Stimulated activated CD8-positive, alpha-beta memory T cell treated with anti-CD3 and anti-CD28 coated beads, Interleukin-4, amount 100 ng/mL, for 1 hour (primary cell): ENCODE measurements at regions not wholly inside any gene's neighbourhood (a gene's known extent, or its start where the extent isn't known, plus 50 kb on each side); places are given as distances from the start of the nearest gene placed in this dataset.
A peak's percentile ranks its signal among the peaks of the same experiment; 100 is the strongest.
"Not testable (repeated sequence)": the region's sequence is repeated elsewhere in the genome, so short reads cannot be mapped to it uniquely, and the experiment has no call there.

Source experiments
- DNase-seq, 2 donors: peaks; one replicate each; pipeline ENCODE4 v3.0.0-alpha.2; 2020; ENCODE audit warnings: low read depth in 2 of 2, low spot score in 1 of 2

GRCh38 chr4:181127171-181127570 lies 1116.0 kb upstream of the TENM3 start:
- no peak for DNase-seq

DNA sequence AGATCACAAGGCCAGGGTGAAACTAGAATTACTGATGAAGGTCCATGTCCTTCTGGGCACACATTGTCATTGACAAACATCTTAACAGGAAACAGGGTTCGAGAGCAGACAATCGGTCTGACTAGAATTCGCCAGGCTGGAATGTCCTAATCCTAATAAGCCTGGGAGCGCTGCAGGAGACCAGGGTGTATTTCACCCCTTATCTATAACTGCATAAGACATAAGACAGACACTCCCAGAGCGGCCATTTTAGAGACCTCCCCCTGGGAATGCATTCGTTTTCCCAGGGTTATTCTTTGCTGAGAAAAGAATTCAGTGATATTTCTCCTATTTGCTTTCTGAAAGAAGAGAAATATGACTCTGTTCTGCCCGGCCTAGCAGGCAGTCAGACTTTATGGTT lies 1112.9 kb upstream of the TENM3 start:
- DNase-seq = not testable (repeated sequence)

DNA sequence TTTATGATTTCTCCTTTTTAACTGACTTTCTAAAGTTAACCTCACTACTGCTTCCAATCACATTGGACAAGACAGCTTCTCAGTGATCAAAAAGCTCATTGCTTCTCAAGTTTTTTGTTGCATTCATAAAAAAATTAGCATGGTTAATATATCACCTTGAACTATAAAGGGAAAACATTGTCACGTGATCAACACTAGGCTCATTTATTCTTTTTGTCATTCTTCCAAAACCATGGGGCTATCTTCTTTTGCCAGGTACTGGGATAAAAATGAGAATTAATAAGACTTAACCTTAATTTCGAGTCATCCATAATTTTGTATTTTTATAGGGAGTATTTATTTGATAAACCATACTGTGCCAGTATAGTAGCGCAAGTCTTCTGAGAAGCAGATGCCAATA lies 1105.9 kb upstream of the TENM3 start:
- DNase-seq = no peak

GRCh38 chr4:181138116-181138515 lies 1105.1 kb upstream of the TENM3 start:
- no peak for DNase-seq

DNA sequence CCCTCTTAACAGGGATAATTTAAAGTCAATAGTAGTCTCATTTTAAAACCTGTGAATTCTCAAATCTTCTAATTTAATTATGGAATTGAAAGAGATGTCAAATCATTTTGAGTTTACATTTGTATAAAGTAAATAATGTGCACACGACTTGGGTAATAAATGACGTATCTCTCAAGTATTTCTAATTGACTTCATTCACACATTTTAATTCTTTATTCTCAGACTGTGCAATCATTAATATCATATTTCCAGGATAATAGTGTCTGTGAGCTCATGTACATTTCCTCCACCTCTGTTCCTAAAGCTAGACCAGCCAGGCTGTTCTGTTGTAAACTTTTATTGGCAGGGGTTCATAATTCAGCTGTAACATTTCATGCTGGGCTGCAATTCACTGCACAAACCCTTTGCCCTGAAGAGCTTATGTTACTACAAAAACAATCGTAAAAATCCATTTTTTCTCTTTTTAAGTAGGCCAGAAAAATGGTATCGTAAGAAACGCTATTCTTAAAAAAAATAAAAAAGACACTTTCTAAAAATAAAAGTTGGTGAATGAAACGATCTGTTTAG lies 1103.1 kb upstream of the TENM3 start:
- no peak for DNase-seq

DNA sequence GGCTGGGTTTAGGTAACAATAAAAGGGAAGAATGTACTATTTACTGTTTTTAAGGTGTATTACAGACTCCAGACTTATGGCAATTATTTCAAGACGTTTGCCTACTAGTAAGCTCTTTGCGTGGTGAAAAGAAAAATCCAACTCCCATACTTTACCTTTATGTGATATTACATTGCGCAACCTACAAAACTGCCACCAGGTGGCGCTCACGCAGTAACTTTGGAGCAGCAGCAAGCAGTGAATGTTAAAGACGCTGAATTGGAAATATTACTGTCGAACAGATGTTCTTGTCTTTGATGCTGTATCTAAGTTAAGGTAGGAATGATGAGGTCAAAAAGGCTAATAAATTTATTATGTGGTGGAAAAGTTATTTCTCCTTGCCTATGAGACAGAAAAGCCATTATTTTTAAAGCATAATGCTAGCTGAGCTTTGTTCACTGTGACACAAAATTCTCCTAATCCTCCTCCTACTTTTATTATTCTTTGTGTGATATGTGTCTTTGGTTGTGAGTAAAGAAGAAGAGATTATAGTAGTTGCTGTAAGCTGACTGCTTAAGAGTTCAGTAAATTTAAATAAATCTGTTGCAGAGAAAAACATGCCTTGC lies 1099.8 kb upstream of the TENM3 start:
- peak; percentile 1 to 25 for DNase-seq

DNA sequence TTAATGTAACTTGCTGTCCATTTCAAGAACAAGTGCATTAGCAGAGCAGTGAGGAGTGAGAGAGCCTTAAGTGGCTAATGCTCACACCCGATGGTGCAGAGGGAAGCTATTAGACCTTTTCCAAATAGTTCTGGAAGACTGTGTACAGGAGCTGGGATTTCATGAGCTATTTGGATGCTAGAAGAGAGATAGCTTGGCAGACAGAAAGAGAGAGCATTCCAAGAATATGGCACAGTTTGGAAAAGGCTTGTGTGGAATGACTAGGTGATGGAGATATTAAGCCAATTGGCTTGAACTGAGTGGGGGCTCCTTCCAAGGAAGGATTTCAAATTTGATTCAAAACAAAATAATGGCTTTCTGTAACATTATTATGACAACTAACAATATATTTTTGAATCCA lies 1097.2 kb upstream of the TENM3 start:
- no peak for DNase-seq

GRCh38 chr4:181147416-181147951 lies 1095.7 kb upstream of the TENM3 start:
- no peak for DNase-seq

DNA sequence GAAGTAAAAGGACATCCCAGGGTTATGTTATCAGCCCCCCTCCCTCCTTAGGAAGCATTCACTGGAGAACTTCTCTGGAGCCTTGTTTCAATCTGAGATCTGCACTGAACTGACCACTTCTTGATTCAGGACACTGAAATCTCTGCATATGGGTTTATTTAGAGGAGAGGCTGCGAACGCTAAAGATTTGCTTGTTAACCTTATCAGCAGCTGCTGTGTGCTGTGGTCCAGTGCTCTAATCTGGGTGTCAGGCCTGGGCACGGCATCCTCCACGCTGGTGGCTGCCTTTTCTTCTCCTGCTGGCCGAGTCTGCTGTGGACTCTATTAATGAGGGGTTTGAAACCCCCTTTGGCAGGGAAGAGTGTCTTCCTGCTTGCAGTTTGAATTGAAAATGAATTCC lies 1094.7 kb upstream of the TENM3 start:
- DNase-seq = no peak

GRCh38 chr4:181150191-181150590 lies 1093.0 kb upstream of the TENM3 start:
- no peak for DNase-seq

DNA sequence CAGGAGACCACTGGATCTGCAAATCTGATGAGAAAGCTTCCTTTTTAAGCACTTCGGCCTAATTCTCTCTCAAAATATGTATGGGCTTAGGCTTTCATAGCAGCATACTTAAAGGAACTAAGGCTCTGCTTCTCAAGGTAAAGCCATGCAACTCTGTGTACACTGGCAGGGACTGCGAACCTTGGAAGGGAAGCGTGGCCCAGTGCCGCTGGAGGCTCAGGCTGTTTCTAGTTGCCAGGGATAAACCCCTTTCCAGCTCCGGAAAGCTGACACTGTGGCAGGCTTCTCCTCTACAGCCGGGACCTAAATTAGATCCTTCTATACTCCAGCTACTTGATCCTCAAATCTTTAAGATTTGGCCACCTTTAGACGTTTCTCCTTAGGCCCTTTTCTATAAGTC lies 1091.3 kb upstream of the TENM3 start:
- DNase-seq = no peak

- DNase-seq = no peak
Measured at GRCh38 chr4:181157647-181158046, 1085.6 kb upstream of the TENM3 start.

GRCh38 chr4:181158971-181159370 lies 1084.2 kb upstream of the TENM3 start:
- no peak for DNase-seq

DNA sequence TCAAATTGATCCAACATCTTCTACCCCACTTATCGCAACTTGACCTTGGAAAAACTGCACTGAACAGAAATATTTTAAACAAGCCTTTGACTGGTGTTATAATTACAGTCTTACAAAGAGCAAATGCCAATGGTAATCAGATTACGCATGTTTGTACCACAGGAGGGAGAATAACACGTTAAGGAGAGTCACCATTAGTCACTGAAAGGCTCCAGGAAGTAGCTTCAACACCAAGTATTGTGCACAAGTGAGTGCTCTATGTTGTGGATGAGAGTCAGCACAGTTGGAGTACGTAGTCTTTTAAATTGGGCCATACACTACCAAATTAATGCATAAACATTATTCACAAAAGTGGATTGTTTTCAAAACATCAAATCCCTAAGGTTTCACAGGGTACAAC lies 1081.5 kb upstream of the TENM3 start:
- no peak for DNase-seq

GRCh38 chr4:181162266-181162665 lies 1080.9 kb upstream of the TENM3 start:
- DNase-seq = no peak

GRCh38 chr4:181162676-181163075 lies 1080.5 kb upstream of the TENM3 start:
- DNase-seq = no peak

DNA sequence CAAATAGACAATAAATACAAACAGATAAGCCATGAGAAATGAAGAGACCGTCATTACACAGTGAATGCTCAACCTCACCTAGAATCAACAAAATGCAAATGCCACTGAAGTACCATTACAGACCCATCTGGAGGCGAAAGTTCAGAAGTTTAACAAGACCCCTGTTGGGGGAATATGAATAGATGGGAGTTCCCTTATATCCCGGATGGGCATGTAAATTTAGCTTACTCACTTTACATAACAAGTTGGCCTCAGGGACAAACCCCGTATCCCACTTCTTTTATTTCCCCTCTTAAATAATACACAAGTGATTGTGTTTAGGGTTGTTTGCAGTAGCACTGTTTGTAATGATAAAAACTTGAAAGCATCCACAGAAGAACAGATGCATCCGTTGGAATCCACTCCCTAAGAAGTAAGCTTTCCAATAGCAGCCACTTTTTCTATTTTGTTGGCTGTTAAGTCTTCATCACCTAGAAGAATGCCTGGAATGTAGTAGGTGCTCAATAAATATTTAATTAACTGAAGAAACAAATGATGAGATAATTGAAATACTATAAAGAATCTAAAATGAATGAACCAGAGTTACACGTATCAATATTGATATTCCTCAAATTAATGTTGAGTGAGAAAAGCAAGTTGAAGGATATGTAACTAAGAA lies 1076.3 kb upstream of the TENM3 start:
- DNase-seq = no peak

DNA sequence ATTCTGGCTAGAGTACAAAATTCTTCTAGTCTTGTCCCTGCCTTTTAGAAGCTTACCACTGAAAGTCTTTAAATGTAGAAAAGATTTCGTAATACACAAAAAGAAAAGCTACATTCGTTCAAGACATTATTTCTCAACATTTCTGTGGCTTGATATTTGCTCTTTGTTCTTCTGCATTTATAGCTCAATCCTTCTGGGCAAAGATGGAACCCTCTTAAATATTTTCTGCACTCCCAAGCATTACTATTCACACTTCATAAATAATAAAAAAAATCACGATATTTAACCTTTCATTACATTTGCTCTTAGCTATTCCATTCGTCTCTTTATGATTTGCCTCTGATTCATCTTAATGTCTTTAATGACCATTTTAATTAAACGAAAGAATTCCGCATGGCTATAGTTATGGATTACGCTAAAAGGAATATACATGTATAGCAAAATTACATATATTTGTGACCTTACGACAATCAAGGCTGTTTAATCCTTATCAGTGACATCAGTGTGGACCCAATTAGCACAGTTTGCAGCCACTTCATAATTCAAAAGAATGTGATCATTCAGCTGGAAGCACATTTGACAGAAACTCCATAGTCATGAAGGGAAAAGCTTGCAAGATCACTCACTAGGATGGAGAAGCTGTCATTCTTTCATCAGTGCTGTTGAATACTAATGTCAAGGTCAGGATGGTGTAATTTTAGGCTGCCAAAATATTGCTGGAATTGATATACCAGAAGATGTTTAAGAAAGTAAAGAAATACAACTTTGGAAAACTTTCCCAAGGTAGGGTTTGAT lies 1075.0 kb upstream of the TENM3 start:
- no peak for DNase-seq

DNA sequence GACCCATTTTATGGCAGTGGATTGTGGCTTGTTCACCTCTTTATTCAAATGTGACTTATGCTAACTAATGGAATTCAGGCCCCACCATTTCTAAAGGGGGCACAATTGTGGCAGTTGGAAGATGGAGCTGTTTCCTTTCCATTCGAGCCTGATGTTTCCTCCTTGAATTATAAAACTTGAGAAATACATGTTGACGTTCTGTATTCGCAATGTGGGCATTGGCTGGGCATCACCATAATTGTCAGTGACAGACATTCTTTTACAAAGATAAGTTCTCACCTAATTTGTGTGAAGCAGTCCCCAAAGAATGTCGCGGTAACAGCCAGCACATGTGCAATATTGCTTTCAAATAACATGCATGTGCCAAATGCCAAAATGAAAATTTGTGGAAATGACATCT lies 1070.2 kb upstream of the TENM3 start:
- no peak for DNase-seq

DNA sequence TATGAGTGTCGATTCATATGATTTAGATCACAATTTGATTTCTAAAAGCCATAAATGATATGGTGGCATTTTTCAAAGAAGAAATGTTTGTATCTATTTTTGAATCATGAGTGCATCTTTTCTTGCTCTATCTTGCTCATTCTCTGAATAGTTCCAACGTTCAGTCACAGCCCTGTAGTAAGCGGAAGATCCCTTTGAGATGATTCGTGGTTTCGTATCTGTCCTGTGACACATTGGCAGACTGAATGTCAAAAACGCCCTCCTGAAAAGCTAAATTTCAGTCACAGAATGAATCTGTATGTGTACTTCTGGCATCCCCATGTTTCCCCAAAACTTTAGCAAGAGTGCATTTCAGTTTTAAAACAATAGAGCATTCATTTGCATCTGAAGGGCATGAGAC lies 1066.9 kb upstream of the TENM3 start:
- DNase-seq = no peak

GRCh38 chr4:181181331-181181730 lies 1061.9 kb upstream of the TENM3 start:
- no peak for DNase-seq

DNA sequence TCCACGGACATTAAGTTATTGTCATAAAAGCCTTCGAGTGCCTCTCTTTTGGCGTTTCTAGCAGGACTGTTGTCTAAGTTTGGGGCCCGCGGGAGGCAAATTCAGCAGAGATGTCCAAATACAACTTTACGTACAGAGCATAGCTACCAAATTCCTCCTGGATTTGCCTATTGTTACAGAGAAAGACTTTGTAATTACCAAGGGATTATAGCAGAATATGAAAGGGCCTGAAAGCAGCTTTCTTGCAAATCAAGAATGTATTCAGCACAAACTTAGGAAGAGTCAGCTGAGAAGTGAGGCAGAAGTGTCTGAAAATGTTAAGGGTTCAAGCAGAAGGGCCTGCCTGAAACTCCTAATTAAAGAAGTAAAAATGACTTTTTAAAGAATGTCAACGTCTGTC lies 1053.5 kb upstream of the TENM3 start:
- no peak for DNase-seq
